ENCODE measurements at regions not wholly inside any gene's neighbourhood (a gene's known extent, or its start where the extent isn't known, plus 50 kb on each side); places are given as distances from the start of the nearest gene placed in this dataset.
A peak's percentile ranks its signal among the peaks of the same experiment; 100 is the strongest.

GRCh38 chr6:145453376-145453775, 281.9 kb downstream of the EPM2A start:
- DNase-seq: peak in 1 of 2 donors; percentile 19
- H3K27ac ChIP-seq: no peak overlapping the region
- no peak overlapping the region for H3K4me3 ChIP-seq
- no peaks in the 10 kb centered on the region for H3K27me3 ChIP-seq
- no peak for TF ChIP-seq EP300 (IDR thresholded peaks at IDR 0.05)
- no peak for TF ChIP-seq POLR2A (IDR thresholded peaks at IDR 0.05)
- TF ChIP-seq CTCF (IDR thresholded peaks at IDR 0.05): peak in 3 of 7 experiments; percentile 8 to 33 (median 28)
- no peak for TF ChIP-seq POLR2AphosphoS5 (IDR thresholded peaks at IDR 0.05)
- no peaks in the 10 kb centered on the region for H3K36me3 ChIP-seq
- no peaks in the 10 kb centered on the region for H3K4me1 ChIP-seq
- no peaks in the 10 kb centered on the region for H3K9me3 ChIP-seq
- intact Hi-C loops (cut with DNase I; ENCODE audit: low total_unique reads): no loop called here

GRCh38 chr6:145454006-145454405, 281.3 kb downstream of the EPM2A start:
- DNase-seq: no peak
- no peaks in the 10 kb centered on the region for H3K9me3 ChIP-seq
- intact Hi-C loops (cut with DNase I; ENCODE audit: low total_unique reads): no loop called here
- TF ChIP-seq POLR2A (IDR thresholded peaks at IDR 0.05): no peak
- TF ChIP-seq EP300 (IDR thresholded peaks at IDR 0.05): no peak
- TF ChIP-seq POLR2AphosphoS5 (IDR thresholded peaks at IDR 0.05): no peak
- H3K36me3 ChIP-seq: no peaks in the 10 kb centered on the region
- H3K27me3 ChIP-seq: no peaks in the 10 kb centered on the region
- H3K4me3 ChIP-seq: no peak overlapping the region
- WGBS, 5 donors: 94 to 97% (median 96%) methylated on average over 2 of the region's 2 CpGs
- H3K4me1 ChIP-seq: no peaks in the 10 kb centered on the region
- no peak overlapping the region for H3K27ac ChIP-seq

- Histone ChIP-seq H3K27ac (no peak overlapping the region), H3K4me3 (no peak overlapping the region), H3K36me3 (no peaks in the 10 kb centered on the region), H3K4me1 (no peaks in the 10 kb centered on the region), H3K27me3 (no peaks in the 10 kb centered on the region), H3K9me3 (no peaks in the 10 kb centered on the region)
- no peak for DNase-seq
- TF ChIP-seq CTCF (IDR thresholded peaks at IDR 0.05) (no peak), POLR2A (IDR thresholded peaks at IDR 0.05) (no peak), POLR2AphosphoS5 (IDR thresholded peaks at IDR 0.05) (no peak), EP300 (IDR thresholded peaks at IDR 0.05) (no peak)
- intact Hi-C loops (cut with DNase I; ENCODE audit: low total_unique reads): no loop called here
Observed at GRCh38 chr6:145457556-145457955, 277.8 kb downstream of the EPM2A start.

GRCh38 chr6:145468534-145468933, 266.8 kb downstream of the EPM2A start:
- Histone ChIP-seq H3K36me3 (no peaks in the 10 kb centered on the region), H3K27me3 (no peaks in the 10 kb centered on the region), H3K27ac (no peak overlapping the region), H3K4me1 (no peaks in the 10 kb centered on the region), H3K4me3 (no peak overlapping the region), H3K9me3 (peaks cover 2 to 21% (median 12%) of the 10 kb centered on the region in 4 donors)
- no peak for DNase-seq
- no peak for TF ChIP-seq CTCF (IDR thresholded peaks at IDR 0.05)
- no peak for TF ChIP-seq POLR2A (IDR thresholded peaks at IDR 0.05)
- TF ChIP-seq EP300 (IDR thresholded peaks at IDR 0.05): no peak
- no peak for TF ChIP-seq POLR2AphosphoS5 (IDR thresholded peaks at IDR 0.05)
- intact Hi-C loops (cut with DNase I; ENCODE audit: low total_unique reads): no loop called here

- H3K4me1 ChIP-seq: no peaks in the 10 kb centered on the region
- no peaks in the 10 kb centered on the region for H3K36me3 ChIP-seq
- TF ChIP-seq POLR2A (IDR thresholded peaks at IDR 0.05) (no peak), EP300 (IDR thresholded peaks at IDR 0.05) (no peak), POLR2AphosphoS5 (IDR thresholded peaks at IDR 0.05) (no peak), CTCF (IDR thresholded peaks at IDR 0.05) (no peak)
- no peaks in the 10 kb centered on the region for H3K27me3 ChIP-seq
- no peak overlapping the region for H3K4me3 ChIP-seq
- no peak for DNase-seq
- peaks cover 3 to 24% (median 10%) of the 10 kb centered on the region in 4 donors for H3K9me3 ChIP-seq
- H3K27ac ChIP-seq: no peak overlapping the region
- intact Hi-C loops (cut with DNase I; ENCODE audit: low total_unique reads): no loop called here
Observed at GRCh38 chr6:145469021-145469420, 266.3 kb downstream of the EPM2A start.
